Effector memory CD4-positive, alpha-beta T cell (primary cell): ENCODE measurements at regions not wholly inside any gene's neighbourhood (a gene's known extent, or its start where the extent isn't known, plus 50 kb on each side); places are given as distances from the start of the nearest gene placed in this dataset.

Experiments used
- DNase-seq, 3 donors: peaks; one replicate each; pipeline ENCODE4 v3.0.0-alpha.2; 2020
- H3K27ac ChIP-seq: 2 replicates; pipeline ENCODE4 v1.7.0; 2013; ENCODE audit warnings: mild to moderate bottlenecking, low read length, moderate library complexity; ENCODE audit not compliant: insufficient read depth, poor library complexity, severe bottlenecking
- H3K27me3 ChIP-seq: replicated peaks from 2 replicates; pipeline ENCODE4 v1.7.0; 2013; ENCODE audit warnings: mild to moderate bottlenecking, low read length; ENCODE audit not compliant: insufficient read depth, control insufficient read depth, poor library complexity, severe bottlenecking
- H3K36me3 ChIP-seq: 2 replicates; pipeline ENCODE4 v1.7.0; 2013; ENCODE audit warnings: mild to moderate bottlenecking, low read length, moderate library complexity; ENCODE audit not compliant: control insufficient read depth, insufficient read depth
- H3K4me1 ChIP-seq: 2 replicates; pipeline ENCODE4 v1.7.0; 2013; ENCODE audit warnings: low read length, mild to moderate bottlenecking; ENCODE audit not compliant: control insufficient read depth, insufficient read depth, poor library complexity, severe bottlenecking
- H3K4me3 ChIP-seq: 2 replicates; pipeline ENCODE4 v1.7.0; 2013; ENCODE audit warnings: low read length, low read depth, mild to moderate bottlenecking; ENCODE audit not compliant: insufficient read depth, poor library complexity, severe bottlenecking
- H3K9me3 ChIP-seq: 2 replicates; pipeline ENCODE4 v1.7.0; 2013; ENCODE audit warnings: mild to moderate bottlenecking, low read length, moderate library complexity; ENCODE audit not compliant: control insufficient read depth

GRCh38 chr7:136167991-136168390 is 190.8 kb upstream of the MTPN start:
- H3K27ac ChIP-seq: no peak overlapping the region
- no peaks in the 10 kb centered on the region for H3K9me3 ChIP-seq
- no peaks in the 10 kb centered on the region for H3K27me3 ChIP-seq
- no peaks in the 10 kb centered on the region for H3K36me3 ChIP-seq
- H3K4me1 ChIP-seq: no peaks in the 10 kb centered on the region
- no peak overlapping the region for H3K4me3 ChIP-seq
- DNase-seq: no peak

GRCh38 chr7:136166521-136166920 is 189.4 kb upstream of the MTPN start:
- H3K4me1 ChIP-seq: no peaks in the 10 kb centered on the region
- H3K27ac ChIP-seq: no peak overlapping the region
- no peak overlapping the region for H3K4me3 ChIP-seq
- no peaks in the 10 kb centered on the region for H3K36me3 ChIP-seq
- H3K9me3 ChIP-seq: no peaks in the 10 kb centered on the region
- no peak for DNase-seq
- H3K27me3 ChIP-seq: no peaks in the 10 kb centered on the region

- Histone ChIP-seq H3K27me3 (no peaks in the 10 kb centered on the region), H3K4me1 (no peaks in the 10 kb centered on the region)
- DNase-seq: no peak
These were observed 186.2 kb upstream of the MTPN start for GRCh38 chr7:136163340-136163801.

GRCh38 chr7:136150311-136150710 is 173.2 kb upstream of the MTPN start:
- H3K9me3 ChIP-seq: no peaks in the 10 kb centered on the region

More at GRCh38 chr7:136163340-136163801, 186.2 kb upstream of the MTPN start:
- Histone ChIP-seq H3K27ac (no peak overlapping the region), H3K36me3 (no peaks in the 10 kb centered on the region), H3K4me3 (no peak overlapping the region), H3K9me3 (no peaks in the 10 kb centered on the region)

GRCh38 chr7:136148920-136149319 is 171.8 kb upstream of the MTPN start:
- H3K27ac ChIP-seq: no peak overlapping the region
- H3K27me3 ChIP-seq: no peaks in the 10 kb centered on the region
- no peaks in the 10 kb centered on the region for H3K9me3 ChIP-seq
- no peak for DNase-seq
- no peaks in the 10 kb centered on the region for H3K4me1 ChIP-seq
- no peaks in the 10 kb centered on the region for H3K36me3 ChIP-seq
- H3K4me3 ChIP-seq: no peak overlapping the region

More at GRCh38 chr7:136150311-136150710, 173.2 kb upstream of the MTPN start:
- no peak for DNase-seq
- no peaks in the 10 kb centered on the region for H3K4me1 ChIP-seq
- H3K27ac ChIP-seq: no peak overlapping the region
- H3K4me3 ChIP-seq: no peak overlapping the region
- no peaks in the 10 kb centered on the region for H3K36me3 ChIP-seq
- H3K27me3 ChIP-seq: no peaks in the 10 kb centered on the region

GRCh38 chr7:136146925-136147324 is 169.8 kb upstream of the MTPN start:
- no peak for DNase-seq
- Histone ChIP-seq H3K27me3 (no peaks in the 10 kb centered on the region), H3K27ac (no peak overlapping the region), H3K4me1 (no peaks in the 10 kb centered on the region), H3K4me3 (no peak overlapping the region), H3K9me3 (no peaks in the 10 kb centered on the region), H3K36me3 (no peaks in the 10 kb centered on the region)

GRCh38 chr7:136144182-136144581 is 167.0 kb upstream of the MTPN start:
- H3K4me3 ChIP-seq: no peak overlapping the region
- no peaks in the 10 kb centered on the region for H3K4me1 ChIP-seq
- H3K27ac ChIP-seq: no peak overlapping the region
- H3K27me3 ChIP-seq: no peaks in the 10 kb centered on the region
- H3K9me3 ChIP-seq: no peaks in the 10 kb centered on the region
- H3K36me3 ChIP-seq: no peaks in the 10 kb centered on the region
- no peak for DNase-seq

- H3K4me1 ChIP-seq: no peaks in the 10 kb centered on the region
- H3K27ac ChIP-seq: no peak overlapping the region
- no peaks in the 10 kb centered on the region for H3K9me3 ChIP-seq
- DNase-seq: no peak
- H3K36me3 ChIP-seq: no peaks in the 10 kb centered on the region
- H3K27me3 ChIP-seq: no peaks in the 10 kb centered on the region
- no peak overlapping the region for H3K4me3 ChIP-seq
These were observed 166.1 kb upstream of the MTPN start for GRCh38 chr7:136143271-136143670.

GRCh38 chr7:136142583-136142982 is 165.4 kb upstream of the MTPN start:
- Histone ChIP-seq H3K27me3 (no peaks in the 10 kb centered on the region), H3K4me1 (no peaks in the 10 kb centered on the region), H3K27ac (no peak overlapping the region), H3K4me3 (no peak overlapping the region), H3K9me3 (no peaks in the 10 kb centered on the region), H3K36me3 (no peaks in the 10 kb centered on the region)
- DNase-seq: no peak

- no peak for DNase-seq
- H3K4me3 ChIP-seq: no peak overlapping the region
- no peak overlapping the region for H3K27ac ChIP-seq
- H3K9me3 ChIP-seq: no peaks in the 10 kb centered on the region
- H3K27me3 ChIP-seq: no peaks in the 10 kb centered on the region
- H3K36me3 ChIP-seq: no peaks in the 10 kb centered on the region
- no peaks in the 10 kb centered on the region for H3K4me1 ChIP-seq
These were observed 163.3 kb upstream of the MTPN start for GRCh38 chr7:136140469-136140868.

- DNase-seq: no peak
- Histone ChIP-seq H3K27ac (no peak overlapping the region), H3K4me1 (no peaks in the 10 kb centered on the region), H3K27me3 (no peaks in the 10 kb centered on the region), H3K36me3 (no peaks in the 10 kb centered on the region), H3K9me3 (no peaks in the 10 kb centered on the region), H3K4me3 (no peak overlapping the region)
These were observed 162.3 kb upstream of the MTPN start for GRCh38 chr7:136139417-136139816.
